A549 (cell line): ENCODE measurements at regions not wholly inside any gene's neighbourhood (a gene's known extent, or its start where the extent isn't known, plus 50 kb on each side); places are given as distances from the start of the nearest gene placed in this dataset.

ENCODE experiments used
- ATAC-seq, 2 experiments: fragments of 200-7000 bp in 1 of 2; fragments of >200 bp in 1 of 2; cut with Nextera tagmentation in 1 of 2; cut with Tn5 transposase in 1 of 2; 3 replicates each; pipeline versions ENCODE4 v1.8.0 to v1.9.1; 2018 to 2020; ENCODE audit warnings: mild to moderate bottlenecking in 1 of 2, moderate library complexity in 1 of 2
- CTCF ChIA-PET: fragments of 300-600 bp; sonication (Branson Sonifier 250); formaldehyde crosslinking; extraction: SDS; loops from one replicate; lab custom pipeline; 2021; ENCODE audit warnings: antibody characterized with exemption, inconsistent platforms; lab: Yijun Ruan, JAX
- POLR2A ChIA-PET: fragments of 350-600 bp; formaldehyde crosslinking; extraction: SDS; loops from one replicate; lab custom pipeline; 2021; ENCODE audit warnings: antibody characterized with exemption, inconsistent platforms; lab: Yijun Ruan, JAX
- DNase-seq, 2 experiments: peaks; one replicate each; pipeline versions ENCODE4 v3.0.0 to v3.0.0-alpha.2; 2011 to 2016; ENCODE audit warnings: low read depth in 1 of 2, low spot score in 1 of 2
- FAIRE-seq: peaks from 2 replicates; lab custom pipeline; 2011; peaks lifted over from hg19 to GRCh38; lab: Jason Lieb, UNC
- H3K27ac ChIP-seq, 2 experiments: fragments of >200 bp; sonication (Bioruptor Twin); formaldehyde crosslinking; 3 replicates each; pipeline ENCODE4 v1.5.1; 2016 to 2017
- H3K4me1 ChIP-seq: fragments of >200 bp; sonication (Bioruptor Twin); formaldehyde crosslinking; 3 replicates; pipeline ENCODE4 v1.6.1; 2016
- H3K4me2 ChIP-seq: fragments of >200 bp; sonication (Bioruptor Twin); formaldehyde crosslinking; 3 replicates; pipeline ENCODE4 v1.6.1; 2016
- H3K4me3 ChIP-seq: fragments of >200 bp; sonication (Bioruptor Twin); formaldehyde crosslinking; 3 replicates; pipeline ENCODE4 v1.5.1; 2016
- H3K9me3 ChIP-seq: fragments of >200 bp; sonication (Bioruptor Twin); formaldehyde crosslinking; 3 replicates; pipeline ENCODE4 v1.6.1; 2016
- BHLHE40 ChIP-seq: IDR thresholded peaks from 2 replicates; pipeline ENCODE4 v1.6.1; 2012; ENCODE audit warnings: low read depth, low read length, inconsistent platforms
- CBX8 ChIP-seq: fragments of 200-600 bp; sonication (generic); IDR thresholded peaks from 2 replicates; pipeline ENCODE4 v1.6.1; 2016
- CEBPB ChIP-seq, 2 experiments: fragments of >200 bp in 1 of 2; sonication (Bioruptor Twin) in 1 of 2; formaldehyde crosslinking in 1 of 2; IDR thresholded peaks; 2 replicates each; pipeline ENCODE4 v1.6.1; 2012 to 2016
- EHF ChIP-seq: fragments of 250-450 bp; sonication (Bioruptor Pico); IDR thresholded peaks from 2 replicates; pipeline ENCODE4 v1.5.0; 2020; ENCODE audit warnings: mild to moderate bottlenecking
- EHMT2 ChIP-seq: fragments of 200-600 bp; sonication (generic); IDR thresholded peaks from 2 replicates; pipeline ENCODE4 v1.6.1; 2016; ENCODE audit warnings: antibody characterized with exemption, low read depth, mild to moderate bottlenecking, moderate library complexity
- EP300 ChIP-seq, 2 experiments: fragments of >200 bp; sonication (Bioruptor Twin); formaldehyde crosslinking; IDR thresholded peaks; 2 replicates in 1 of 2; 3 replicates in 1 of 2; pipeline ENCODE4 v1.6.1; 2016 to 2017
- FOSB ChIP-seq: fragments of 250-450 bp; sonication (Bioruptor Pico); IDR thresholded peaks from 2 replicates; pipeline ENCODE4 v1.5.0; 2020; ENCODE audit warnings: mild to moderate bottlenecking, moderate library complexity
- GATA3 ChIP-seq: IDR thresholded peaks from 2 replicates; pipeline ENCODE4 v1.6.1; 2012; ENCODE audit warnings: borderline replicate concordance
- HDAC2 ChIP-seq: fragments of 200-600 bp; sonication (generic); IDR thresholded peaks from 2 replicates; pipeline ENCODE4 v1.6.1; 2016
- HEYL ChIP-seq: fragments of 250-450 bp; sonication (Bioruptor Pico); IDR thresholded peaks from 2 replicates; pipeline ENCODE4 v1.8.0; 2021; ENCODE audit warnings: mild to moderate bottlenecking, moderate library complexity
- HOXA7 ChIP-seq: fragments of 250-450 bp; sonication (Bioruptor Pico); IDR thresholded peaks from 2 replicates; pipeline ENCODE4 v1.5.0; 2020; ENCODE audit warnings: mild to moderate bottlenecking, moderate library complexity
- HOXB13 ChIP-seq: fragments of 250-450 bp; sonication (Bioruptor Pico); IDR thresholded peaks from 2 replicates; pipeline ENCODE4 v1.5.0; 2020; ENCODE audit warnings: low read depth, mild to moderate bottlenecking, moderate library complexity
- HOXB5 ChIP-seq: fragments of 250-450 bp; sonication (Bioruptor Pico); IDR thresholded peaks from 2 replicates; pipeline ENCODE4 v1.5.0; 2020; ENCODE audit warnings: mild to moderate bottlenecking, moderate library complexity
- KDM5A ChIP-seq: fragments of 200-600 bp; sonication (generic); IDR thresholded peaks from 2 replicates; pipeline ENCODE4 v1.6.1; 2016; ENCODE audit warnings: antibody characterized with exemption, mild to moderate bottlenecking
- MAFK ChIP-seq: fragments of 450-650 bp; IDR thresholded peaks from 2 replicates; pipeline ENCODE4 v1.6.1; 2014; ENCODE audit not compliant: partially characterized antibody
- NFE2L2 ChIP-seq: fragments of 150-350 bp; conservative IDR thresholded peaks from 2 replicates; pipeline ENCODE4 v1.6.1; 2014; ENCODE audit warnings: low read length
- PHF8 ChIP-seq: fragments of 200-600 bp; sonication (generic); IDR thresholded peaks from 2 replicates; pipeline ENCODE4 v1.6.1; 2016; ENCODE audit warnings: low read depth, mild to moderate bottlenecking, antibody characterized with exemption, moderate library complexity, borderline replicate concordance
- POLR2A ChIP-seq: IDR thresholded peaks from 2 replicates; pipeline ENCODE4 v1.6.1; 2012; ENCODE audit warnings: mild to moderate bottlenecking, low read length
- POLR2AphosphoS2 ChIP-seq: conservative IDR thresholded peaks from 2 replicates; pipeline ENCODE4 v1.6.1; 2012; ENCODE audit warnings: low read length, improper control_type of control experiment, inconsistent platforms
- RARB ChIP-seq: fragments of 250-450 bp; sonication (Bioruptor Pico); IDR thresholded peaks from 2 replicates; pipeline ENCODE4 v1.8.0; 2021; ENCODE audit warnings: mild to moderate bottlenecking, moderate library complexity
- RFX5 ChIP-seq: fragments of 450-650 bp; IDR thresholded peaks from 2 replicates; pipeline ENCODE4 v1.7.1; 2014; ENCODE audit warnings: antibody characterized with exemption, mild to moderate bottlenecking, moderate library complexity
- RNF2 ChIP-seq: fragments of 200-600 bp; sonication (generic); IDR thresholded peaks from 2 replicates; pipeline ENCODE4 v1.6.1; 2016; ENCODE audit warnings: low read depth, mild to moderate bottlenecking, antibody characterized with exemption, moderate library complexity, borderline replicate concordance
- ZC3H11A ChIP-seq: fragments of 450-650 bp; IDR thresholded peaks from 2 replicates; pipeline ENCODE4 v1.6.1; 2014; ENCODE audit warnings: antibody characterized with exemption, mild to moderate bottlenecking
- ZSCAN20 ChIP-seq: fragments of 250-450 bp; sonication (Bioruptor Pico); IDR thresholded peaks from 2 replicates; pipeline ENCODE4 v1.8.0; 2022; ENCODE audit warnings: mild to moderate bottlenecking, moderate library complexity
- WGBS: methylation state at CpG from one replicate; pipeline ENCODE4 v1.1.6; 2017; ENCODE audit errors: missing lambda C conversion rate; 5-methylcytosine and 5-hydroxymethylcytosine counted together
- TF ChIP-seq, protein P1 (sequence below): fragments of 250-450 bp; sonication (Bioruptor Pico); IDR thresholded peaks from 2 replicates; pipeline ENCODE4 v1.5.0; 2020; ENCODE audit warnings: low read depth, mild to moderate bottlenecking, moderate library complexity
- TF ChIP-seq, protein P2 (sequence below): fragments of >200 bp; sonication (Bioruptor Twin); formaldehyde crosslinking; IDR thresholded peaks from 2 replicates; pipeline ENCODE4 v1.6.1; 2016
- TF ChIP-seq, protein P3 (sequence below): IDR thresholded peaks from 2 replicates; pipeline ENCODE4 v1.6.1; 2012
- TF ChIP-seq, protein P4 (sequence below): fragments of 200-600 bp; sonication (generic); IDR thresholded peaks from 2 replicates; pipeline ENCODE4 v1.6.1; 2016; ENCODE audit warnings: antibody characterized with exemption, mild to moderate bottlenecking, moderate library complexity

DNA sequence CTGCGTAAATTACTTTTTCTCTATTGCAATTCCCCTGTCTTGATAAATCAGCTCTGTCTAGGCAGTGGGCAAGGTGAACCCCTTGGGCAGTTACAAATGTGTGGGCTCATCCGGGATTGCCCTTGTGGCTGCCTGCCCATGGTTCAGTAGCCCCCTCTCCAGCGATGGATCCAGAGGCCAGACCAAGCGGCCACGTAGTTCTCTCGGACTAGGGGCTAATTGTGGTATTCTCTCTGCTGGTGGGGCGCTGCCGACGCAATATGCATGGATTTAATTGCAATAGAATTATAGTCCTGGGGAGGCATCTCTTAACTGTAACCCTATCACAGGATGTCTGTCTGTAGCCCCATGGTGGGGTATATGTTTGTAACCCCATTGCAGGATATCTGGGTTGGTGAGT lies 64.3 kb upstream of the UNC93A start:
- ATAC-seq, result no peak
- Histone ChIP-seq H3K4me3 (no peak overlapping the region), H3K27ac (no peak overlapping the region), H3K4me2 (no peak overlapping the region), H3K4me1 (no peaks in the 10 kb centered on the region), H3K9me3 (no peaks in the 10 kb centered on the region)
- ChIA-PET CTCF (no interaction called here), POLR2A (no interaction called here)
- no peak for DNase-seq
- WGBS, result 81% methylated on average over 5 of the region's 9 CpGs
- TF ChIP-seq HOXB13 (no peak), HDAC2 (no peak), HOXA7 (no peak), CBX8 (no peak), GATA3 (no peak), POLR2A (no peak), RNF2 (no peak), PHF8 (no peak), RFX5 (no peak), ZC3H11A (no peak), RARB (no peak), EHF (CRISPR knock-in tag) (no peak), EP300 (IDR thresholded peaks at IDR 0.05) (no peak), POLR2AphosphoS2 (no peak), HOXB5 (no peak), CEBPB (IDR thresholded peaks at IDR 0.05) (no peak), EHMT2 (no peak), KDM5A (no peak)
- TF ChIP-seq, protein P1, sequence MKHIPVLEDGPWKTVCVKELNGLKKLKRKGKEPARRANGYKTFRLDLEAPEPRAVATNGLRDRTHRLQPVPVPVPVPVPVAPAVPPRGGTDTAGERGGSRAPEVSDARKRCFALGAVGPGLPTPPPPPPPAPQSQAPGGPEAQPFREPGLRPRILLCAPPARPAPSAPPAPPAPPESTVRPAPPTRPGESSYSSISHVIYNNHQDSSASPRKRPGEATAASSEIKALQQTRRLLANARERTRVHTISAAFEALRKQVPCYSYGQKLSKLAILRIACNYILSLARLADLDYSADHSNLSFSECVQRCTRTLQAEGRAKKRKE (CRISPR knock-in tag), result no peak
- TF ChIP-seq, protein P2, sequence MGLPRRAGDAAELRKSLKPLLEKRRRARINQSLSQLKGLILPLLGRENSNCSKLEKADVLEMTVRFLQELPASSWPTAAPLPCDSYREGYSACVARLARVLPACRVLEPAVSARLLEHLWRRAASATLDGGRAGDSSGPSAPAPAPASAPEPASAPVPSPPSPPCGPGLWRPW, result no peak
- FAIRE-seq, result no peak

DNA sequence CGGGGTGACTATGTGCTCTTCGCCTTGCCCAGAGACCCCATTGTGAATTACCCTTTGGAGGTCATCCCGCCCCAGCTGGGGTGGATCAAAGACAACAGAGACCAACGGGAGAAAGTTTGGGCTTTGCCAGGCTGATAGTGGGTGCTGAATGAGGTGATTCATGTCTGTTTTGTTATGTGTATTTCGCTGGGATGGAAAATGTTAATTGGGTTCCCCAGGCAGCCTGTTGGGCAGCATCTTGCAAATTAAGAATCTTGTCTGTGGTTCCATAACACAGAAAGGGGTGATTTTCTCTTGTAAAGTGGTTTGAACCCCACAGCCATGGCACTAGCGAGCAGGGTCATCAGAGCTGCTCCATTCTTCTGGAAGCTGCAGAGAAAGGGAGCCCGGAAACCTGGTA lies 63.1 kb upstream of the UNC93A start:
- no peak for FAIRE-seq
- CTCF ChIA-PET, result interaction anchor here (1.6 kb wide), 1 partner anchor 123 kb away, joined by 3 read pairs; no protein-coding TSS in a partner anchor
- POLR2A ChIA-PET, result no interaction called here
- Histone ChIP-seq H3K4me1 (no peaks in the 10 kb centered on the region), H3K4me2 (no peak overlapping the region), H3K27ac (no peak overlapping the region), H3K4me3 (no peak overlapping the region), H3K9me3 (no peaks in the 10 kb centered on the region)
- WGBS, result 45% methylated on average over 6 of the region's 7 CpGs
- TF ChIP-seq HEYL (CRISPR knock-in tag) (no peak), BHLHE40 (no peak), ZC3H11A (no peak)
- TF ChIP-seq, protein P3, sequence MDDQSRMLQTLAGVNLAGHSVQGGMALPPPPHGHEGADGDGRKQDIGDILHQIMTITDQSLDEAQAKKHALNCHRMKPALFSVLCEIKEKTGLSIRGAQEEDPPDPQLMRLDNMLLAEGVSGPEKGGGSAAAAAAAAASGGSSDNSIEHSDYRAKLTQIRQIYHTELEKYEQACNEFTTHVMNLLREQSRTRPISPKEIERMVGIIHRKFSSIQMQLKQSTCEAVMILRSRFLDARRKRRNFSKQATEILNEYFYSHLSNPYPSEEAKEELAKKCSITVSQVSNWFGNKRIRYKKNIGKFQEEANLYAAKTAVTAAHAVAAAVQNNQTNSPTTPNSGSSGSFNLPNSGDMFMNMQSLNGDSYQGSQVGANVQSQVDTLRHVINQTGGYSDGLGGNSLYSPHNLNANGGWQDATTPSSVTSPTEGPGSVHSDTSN, result no peak
- no peak for DNase-seq
- ATAC-seq, result no peak

DNA sequence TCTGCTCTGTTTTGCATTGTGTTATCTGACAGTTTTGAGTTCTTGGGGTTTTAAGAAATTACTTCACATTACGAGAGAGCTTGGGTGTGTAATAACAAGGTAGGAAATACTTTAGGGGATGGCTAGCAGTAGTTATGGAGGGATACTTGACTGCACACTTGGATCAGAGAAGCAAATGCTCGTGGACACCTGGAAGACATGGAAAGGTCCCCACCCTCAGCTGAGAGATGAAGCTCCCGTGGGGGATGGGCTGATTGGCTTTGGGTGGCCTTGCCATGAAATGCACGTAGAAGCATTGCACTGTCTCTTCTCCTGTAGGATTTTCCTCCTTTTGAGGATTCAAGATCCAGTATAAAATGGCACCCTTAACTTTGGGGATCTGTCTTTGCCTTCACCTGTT lies 61.5 kb upstream of the UNC93A start:
- ATAC-seq (no peak), FAIRE-seq (no peak), DNase-seq (no peak)
- TF ChIP-seq, protein P1 (CRISPR knock-in tag), result no peak
- TF ChIP-seq BHLHE40 (no peak), ZC3H11A (no peak), ZSCAN20 (CRISPR knock-in tag) (no peak), RFX5 (no peak), NFE2L2 (no peak), POLR2AphosphoS2 (no peak), FOSB (CRISPR knock-in tag) (no peak), MAFK (no peak)
- TF ChIP-seq, protein P4, sequence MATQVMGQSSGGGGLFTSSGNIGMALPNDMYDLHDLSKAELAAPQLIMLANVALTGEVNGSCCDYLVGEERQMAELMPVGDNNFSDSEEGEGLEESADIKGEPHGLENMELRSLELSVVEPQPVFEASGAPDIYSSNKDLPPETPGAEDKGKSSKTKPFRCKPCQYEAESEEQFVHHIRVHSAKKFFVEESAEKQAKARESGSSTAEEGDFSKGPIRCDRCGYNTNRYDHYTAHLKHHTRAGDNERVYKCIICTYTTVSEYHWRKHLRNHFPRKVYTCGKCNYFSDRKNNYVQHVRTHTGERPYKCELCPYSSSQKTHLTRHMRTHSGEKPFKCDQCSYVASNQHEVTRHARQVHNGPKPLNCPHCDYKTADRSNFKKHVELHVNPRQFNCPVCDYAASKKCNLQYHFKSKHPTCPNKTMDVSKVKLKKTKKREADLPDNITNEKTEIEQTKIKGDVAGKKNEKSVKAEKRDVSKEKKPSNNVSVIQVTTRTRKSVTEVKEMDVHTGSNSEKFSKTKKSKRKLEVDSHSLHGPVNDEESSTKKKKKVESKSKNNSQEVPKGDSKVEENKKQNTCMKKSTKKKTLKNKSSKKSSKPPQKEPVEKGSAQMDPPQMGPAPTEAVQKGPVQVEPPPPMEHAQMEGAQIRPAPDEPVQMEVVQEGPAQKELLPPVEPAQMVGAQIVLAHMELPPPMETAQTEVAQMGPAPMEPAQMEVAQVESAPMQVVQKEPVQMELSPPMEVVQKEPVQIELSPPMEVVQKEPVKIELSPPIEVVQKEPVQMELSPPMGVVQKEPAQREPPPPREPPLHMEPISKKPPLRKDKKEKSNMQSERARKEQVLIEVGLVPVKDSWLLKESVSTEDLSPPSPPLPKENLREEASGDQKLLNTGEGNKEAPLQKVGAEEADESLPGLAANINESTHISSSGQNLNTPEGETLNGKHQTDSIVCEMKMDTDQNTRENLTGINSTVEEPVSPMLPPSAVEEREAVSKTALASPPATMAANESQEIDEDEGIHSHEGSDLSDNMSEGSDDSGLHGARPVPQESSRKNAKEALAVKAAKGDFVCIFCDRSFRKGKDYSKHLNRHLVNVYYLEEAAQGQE, result no peak
- Histone ChIP-seq H3K4me1 (no peaks in the 10 kb centered on the region), H3K4me2 (no peak overlapping the region), H3K4me3 (no peak overlapping the region), H3K27ac (no peak overlapping the region), H3K9me3 (no peaks in the 10 kb centered on the region)
- 35% methylated on average over 4 of the region's 4 CpGs for WGBS
- ChIA-PET POLR2A (no interaction called here), CTCF (interaction anchor here (1.6 kb wide), 1 partner anchor 122 kb away, joined by 3 read pairs; no protein-coding TSS in a partner anchor)
